B cell (primary cell): ENCODE measurements at regions not wholly inside any gene's neighbourhood (a gene's known extent, or its start where the extent isn't known, plus 50 kb on each side); places are given as distances from the start of the nearest gene placed in this dataset.

Experiments used
- ATAC-seq: fragments of 200-7000 bp; cut with Tn5 transposase; one replicate; pipeline ENCODE4 v1.10.0; 2021; ENCODE audit warnings: low read depth, mild to moderate bottlenecking, moderate number of reproducible peaks, moderate library complexity
- CTCF ChIA-PET: fragments of 350-600 bp; sonication (Branson Sonifier 250); formaldehyde crosslinking; loops from one replicate; lab custom pipeline; 2021; ENCODE audit warnings: antibody characterized with exemption, inconsistent platforms; lab: Charles Lee
- POLR2A ChIA-PET: fragments of 350-600 bp; sonication (Branson Sonifier 250); formaldehyde crosslinking; loops from one replicate; lab custom pipeline; 2021; ENCODE audit warnings: antibody characterized with exemption; lab: Charles Lee
- DNase-seq: peaks from one replicate; pipeline ENCODE4 v3.0.0; 2013
- H2AFZ ChIP-seq: 2 replicates; pipeline ENCODE4 v1.6.1; 2012; ENCODE audit warnings: mild to moderate bottlenecking, low read depth, low read length; ENCODE audit not compliant: insufficient read depth, poor library complexity, severe bottlenecking
- H3K27ac ChIP-seq, 2 donors: 1 replicate in 1 of 2; 2 replicates in 1 of 2; pipeline ENCODE4 v1.5.1; 2012 to 2013; ENCODE audit warnings: low read length in 2 of 2, mild to moderate bottlenecking in 2 of 2, moderate library complexity in 1 of 2
- H3K27me3 ChIP-seq, 4 experiments: fragments of 200-600 bp in 1 of 4; sonication (generic) in 1 of 4; replicated peaks in 1 of 4; 1 replicate in 2 of 4; 2 replicates in 2 of 4; pipeline versions ENCODE4 v1.6.1 to v1.7.0; 2013 to 2016; ENCODE audit warnings: low read length in 3 of 4, mild to moderate bottlenecking in 2 of 4, mixed read lengths in 1 of 4, moderate library complexity in 1 of 4; ENCODE audit not compliant: insufficient read depth in 4 of 4, control insufficient read depth in 3 of 4; ENCODE audit errors: control extremely low read depth in 1 of 4
- H3K36me3 ChIP-seq, 2 experiments: replicated peaks in 1 of 2; 1 replicate in 1 of 2; 2 replicates in 1 of 2; pipeline versions ENCODE4 v1.6.1 to v1.7.1; 2013; ENCODE audit warnings: low read length in 1 of 2; ENCODE audit not compliant: insufficient read depth in 2 of 2, control insufficient read depth in 1 of 2; ENCODE audit errors: control extremely low read depth in 1 of 2, extremely low read depth in 1 of 2
- H3K4me1 ChIP-seq, 2 donors: fragments of 200-600 bp in 1 of 2; sonication (generic) in 1 of 2; 1 replicate in 1 of 2; 2 replicates in 1 of 2; pipeline versions ENCODE4 v1.5.1 to v1.6.1; 2013 to 2017; ENCODE audit warnings: low read length in 2 of 2; ENCODE audit not compliant: control insufficient read depth in 2 of 2, insufficient read depth in 2 of 2
- H3K4me2 ChIP-seq: replicated peaks from 2 replicates; pipeline ENCODE3; 2012; ENCODE audit warnings: mild to moderate bottlenecking, low read depth, low read length; ENCODE audit not compliant: poor library complexity, severe bottlenecking
- H3K4me3 ChIP-seq, 5 experiments: fragments of 200-600 bp in 1 of 5; sonication (generic) in 1 of 5; 1 replicate in 3 of 5; 2 replicates in 2 of 5; pipeline versions ENCODE4 v1.5.1 to v1.7.0; 2011 to 2016; ENCODE audit warnings: low read length in 4 of 5, mild to moderate bottlenecking in 4 of 5, low read depth in 2 of 5, control low read depth in 1 of 5, moderate library complexity in 1 of 5; ENCODE audit not compliant: insufficient read depth in 1 of 5; ENCODE audit errors: control extremely low read depth in 1 of 5, extremely low read depth in 1 of 5
- H3K79me2 ChIP-seq: fragments of 200-600 bp; sonication (generic); one replicate; pipeline ENCODE4 v1.6.0; 2016; ENCODE audit warnings: low read length; ENCODE audit not compliant: control insufficient read depth, insufficient read depth
- H3K9ac ChIP-seq: fragments of 200-600 bp; sonication (generic); 2 replicates; pipeline ENCODE4 v1.6.1; 2017; ENCODE audit warnings: mild to moderate bottlenecking, low read length, moderate library complexity
- H3K9me3 ChIP-seq, 3 donors: one replicate each; pipeline versions ENCODE4 v1.6.1 to v1.7.1; 2013; ENCODE audit warnings: low read length in 2 of 3; ENCODE audit not compliant: control insufficient read depth in 2 of 3, insufficient read depth in 1 of 3; ENCODE audit errors: control extremely low read depth in 1 of 3
- H4K20me1 ChIP-seq: 2 replicates; pipeline ENCODE4 v1.6.0; 2012; ENCODE audit warnings: mild to moderate bottlenecking, low read length; ENCODE audit not compliant: insufficient read depth, control insufficient read depth, poor library complexity, severe bottlenecking
- H3K27ac Mint-ChIP-seq: one replicate; pipeline ENCODE4 v1.8.0; 2021; ENCODE audit warnings: mixed read lengths
- H3K27me3 Mint-ChIP-seq: one replicate; pipeline ENCODE4 v1.8.0; 2021; ENCODE audit warnings: mixed read lengths
- H3K4me1 Mint-ChIP-seq: one replicate; pipeline ENCODE4 v1.8.0; 2021; ENCODE audit warnings: mixed read lengths
- H3K4me3 Mint-ChIP-seq: one replicate; pipeline ENCODE4 v1.8.0; 2021; ENCODE audit warnings: mixed read lengths
- H3K9me3 Mint-ChIP-seq: one replicate; pipeline ENCODE4 v1.8.0; 2022; ENCODE audit warnings: mixed read lengths; ENCODE audit not compliant: insufficient read depth
- EZH2 ChIP-seq: IDR thresholded peaks from 2 replicates; pipeline ENCODE4 v1.6.1; 2012; ENCODE audit warnings: borderline replicate concordance, low read depth, mild to moderate bottlenecking, moderate library complexity, low read length; ENCODE audit not compliant: insufficient read depth, poor library complexity, severe bottlenecking
- WGBS: methylation state at CpG from one replicate; pipeline ENCODE4 v1.1.5; 2013; ENCODE audit warnings: missing lambda C conversion rate; ENCODE audit not compliant: insufficient coverage; 5-methylcytosine and 5-hydroxymethylcytosine counted together
- intact Hi-C: fragments of 100-400 bp; cut with micrococcal nuclease; formaldehyde crosslinking; loops from one replicate; pipeline ENCODE4 v1.10.0; 2022
- TF ChIP-seq, protein P1 (sequence below): fragments of 200-600 bp; IDR thresholded peaks from one replicate; pipeline ENCODE4 v1.8.0; 2022; ENCODE audit warnings: antibody characterized with exemption, mild to moderate bottlenecking

DNA sequence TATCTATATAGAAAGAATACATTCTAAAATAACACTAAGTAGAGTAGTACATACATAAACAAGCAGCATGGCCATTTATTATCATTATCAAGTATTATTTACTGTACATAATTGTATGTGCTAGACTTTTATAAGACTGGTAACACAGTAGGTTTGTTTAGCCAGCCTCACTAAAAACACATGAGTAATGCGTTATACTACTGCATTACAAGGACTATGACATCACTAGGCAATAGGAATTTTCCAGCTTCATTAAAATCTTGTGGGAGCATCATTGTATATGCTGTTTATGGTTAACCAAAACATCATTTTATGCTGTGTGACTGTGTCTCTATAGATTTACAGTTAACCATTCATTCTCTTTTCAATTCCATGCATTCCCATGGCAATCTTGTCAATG lies 131.7 kb upstream of the HDGFL1 start:
- H3K27me3 Mint-ChIP-seq, result no peaks in the 10 kb centered on the region

DNA sequence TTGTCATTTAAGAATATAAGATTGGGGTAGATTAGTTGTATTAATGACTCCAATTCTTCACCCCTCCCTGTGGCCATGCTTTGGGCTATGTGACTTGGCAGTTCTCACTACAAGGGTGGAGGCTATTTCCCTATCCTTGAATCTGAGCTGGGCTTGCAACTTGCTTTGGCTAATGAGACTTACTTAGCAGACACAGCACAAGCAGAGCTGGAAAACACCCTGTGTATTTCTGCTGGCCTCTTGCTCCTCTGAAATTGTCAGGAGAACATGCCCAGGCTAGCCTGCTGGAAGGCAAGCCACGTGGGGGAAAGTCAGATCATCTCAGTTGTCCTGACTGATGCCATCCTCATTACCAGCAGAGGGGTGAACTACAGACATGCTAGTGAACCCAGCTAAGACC lies 126.5 kb upstream of the HDGFL1 start:
- no peaks in the 10 kb centered on the region for H3K27me3 Mint-ChIP-seq
- CTCF ChIA-PET, result no interaction called here
- no peaks in the 10 kb centered on the region for H3K36me3 ChIP-seq
- no peaks in the 10 kb centered on the region for H3K27me3 ChIP-seq
- H2AFZ ChIP-seq, result no peak overlapping the region
- no peaks in the 10 kb centered on the region for H3K79me2 ChIP-seq
- no peak overlapping the region for H3K27ac Mint-ChIP-seq
- intact Hi-C loops, result no loop called here
- no peaks in the 10 kb centered on the region for H3K9me3 Mint-ChIP-seq
- H3K9ac ChIP-seq, result no peak overlapping the region
- H3K4me2 ChIP-seq, result no peak overlapping the region
- no peak overlapping the region for H3K4me3 ChIP-seq
- no peaks in the 10 kb centered on the region for H3K9me3 ChIP-seq
- H3K4me1 Mint-ChIP-seq, result no peaks in the 10 kb centered on the region
- DNase-seq (no peak), ATAC-seq (no peak)
- TF ChIP-seq, protein P1, sequence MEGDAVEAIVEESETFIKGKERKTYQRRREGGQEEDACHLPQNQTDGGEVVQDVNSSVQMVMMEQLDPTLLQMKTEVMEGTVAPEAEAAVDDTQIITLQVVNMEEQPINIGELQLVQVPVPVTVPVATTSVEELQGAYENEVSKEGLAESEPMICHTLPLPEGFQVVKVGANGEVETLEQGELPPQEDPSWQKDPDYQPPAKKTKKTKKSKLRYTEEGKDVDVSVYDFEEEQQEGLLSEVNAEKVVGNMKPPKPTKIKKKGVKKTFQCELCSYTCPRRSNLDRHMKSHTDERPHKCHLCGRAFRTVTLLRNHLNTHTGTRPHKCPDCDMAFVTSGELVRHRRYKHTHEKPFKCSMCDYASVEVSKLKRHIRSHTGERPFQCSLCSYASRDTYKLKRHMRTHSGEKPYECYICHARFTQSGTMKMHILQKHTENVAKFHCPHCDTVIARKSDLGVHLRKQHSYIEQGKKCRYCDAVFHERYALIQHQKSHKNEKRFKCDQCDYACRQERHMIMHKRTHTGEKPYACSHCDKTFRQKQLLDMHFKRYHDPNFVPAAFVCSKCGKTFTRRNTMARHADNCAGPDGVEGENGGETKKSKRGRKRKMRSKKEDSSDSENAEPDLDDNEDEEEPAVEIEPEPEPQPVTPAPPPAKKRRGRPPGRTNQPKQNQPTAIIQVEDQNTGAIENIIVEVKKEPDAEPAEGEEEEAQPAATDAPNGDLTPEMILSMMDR, result no peak
- TF ChIP-seq EZH2, result no peak
- H3K4me1 ChIP-seq, result no peaks in the 10 kb centered on the region
- H3K4me3 Mint-ChIP-seq, result no peak overlapping the region
- H3K27ac ChIP-seq, result no peak overlapping the region
- 81% methylated on average over 1 of the region's 1 CpG for WGBS
- H4K20me1 ChIP-seq, result no peaks in the 10 kb centered on the region
- POLR2A ChIA-PET, result no interaction called here

More for the DNA sequence above, 131.7 kb upstream of the HDGFL1 start:
- no peak overlapping the region for H3K4me3 Mint-ChIP-seq
- ChIA-PET POLR2A (no interaction called here), CTCF (no interaction called here)
- Histone ChIP-seq H3K4me2 (no peak overlapping the region), H3K4me3 (no peak overlapping the region), H3K9ac (no peak overlapping the region), H3K4me1 (no peaks in the 10 kb centered on the region), H3K36me3 (no peaks in the 10 kb centered on the region), H2AFZ (no peak overlapping the region), H3K27me3 (no peaks in the 10 kb centered on the region), H3K9me3 (no peaks in the 10 kb centered on the region), H3K79me2 (no peaks in the 10 kb centered on the region), H3K27ac (no peak overlapping the region), H4K20me1 (no peaks in the 10 kb centered on the region)
- ATAC-seq (no peak), DNase-seq (no peak)
- no peaks in the 10 kb centered on the region for H3K4me1 Mint-ChIP-seq
- no peaks in the 10 kb centered on the region for H3K9me3 Mint-ChIP-seq
- WGBS, result no CpG with 5 or more reads among the region's 1 CpG
- no peak overlapping the region for H3K27ac Mint-ChIP-seq
- TF ChIP-seq EZH2, result no peak
- TF ChIP-seq, protein P1, result no peak
- intact Hi-C loops, result no loop called here
